ENCODE measurements at regions not wholly inside any gene's neighbourhood (a gene's known extent, or its start where the extent isn't known, plus 50 kb on each side); places are given as distances from the start of the nearest gene placed in this dataset.

DNA sequence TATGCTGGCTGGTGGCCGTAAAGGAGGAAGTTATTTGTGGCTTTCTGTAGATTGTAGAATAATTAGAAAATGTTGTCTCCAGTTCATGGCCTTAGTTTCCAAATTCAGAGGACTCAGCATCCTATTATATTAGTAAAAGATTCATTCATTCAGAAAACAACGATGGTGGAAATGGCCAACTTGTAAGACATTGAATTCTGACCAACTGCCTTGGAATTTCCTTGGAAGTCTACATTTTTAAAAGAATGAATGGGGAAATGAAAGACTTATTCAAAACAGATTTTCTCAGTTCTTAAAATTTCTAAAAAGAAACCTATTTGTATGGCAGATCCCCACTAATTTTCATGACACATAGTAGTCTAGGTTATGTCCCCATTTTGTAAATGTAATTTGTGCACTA, 561.5 kb downstream of the ANKRD50 start:
- TF ChIP-seq POLR2A (IDR thresholded peaks at IDR 0.05) (no peak), EP300 (IDR thresholded peaks at IDR 0.05) (no peak), POLR2AphosphoS5 (IDR thresholded peaks at IDR 0.05) (no peak)
- TF ChIP-seq, protein P1, sequence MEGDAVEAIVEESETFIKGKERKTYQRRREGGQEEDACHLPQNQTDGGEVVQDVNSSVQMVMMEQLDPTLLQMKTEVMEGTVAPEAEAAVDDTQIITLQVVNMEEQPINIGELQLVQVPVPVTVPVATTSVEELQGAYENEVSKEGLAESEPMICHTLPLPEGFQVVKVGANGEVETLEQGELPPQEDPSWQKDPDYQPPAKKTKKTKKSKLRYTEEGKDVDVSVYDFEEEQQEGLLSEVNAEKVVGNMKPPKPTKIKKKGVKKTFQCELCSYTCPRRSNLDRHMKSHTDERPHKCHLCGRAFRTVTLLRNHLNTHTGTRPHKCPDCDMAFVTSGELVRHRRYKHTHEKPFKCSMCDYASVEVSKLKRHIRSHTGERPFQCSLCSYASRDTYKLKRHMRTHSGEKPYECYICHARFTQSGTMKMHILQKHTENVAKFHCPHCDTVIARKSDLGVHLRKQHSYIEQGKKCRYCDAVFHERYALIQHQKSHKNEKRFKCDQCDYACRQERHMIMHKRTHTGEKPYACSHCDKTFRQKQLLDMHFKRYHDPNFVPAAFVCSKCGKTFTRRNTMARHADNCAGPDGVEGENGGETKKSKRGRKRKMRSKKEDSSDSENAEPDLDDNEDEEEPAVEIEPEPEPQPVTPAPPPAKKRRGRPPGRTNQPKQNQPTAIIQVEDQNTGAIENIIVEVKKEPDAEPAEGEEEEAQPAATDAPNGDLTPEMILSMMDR (IDR thresholded peaks at IDR 0.05): no peak
- Histone ChIP-seq H3K27me3 (no peaks in the 10 kb centered on the region), H3K4me1 (no peaks in the 10 kb centered on the region), H3K9me3 (no peaks in the 10 kb centered on the region), H3K36me3 (no peaks in the 10 kb centered on the region), H3K4me3 (no peak overlapping the region), H3K27ac (no peak overlapping the region)
- no peak for DNase-seq
- intact Hi-C loops (cut with DNase I): no loop called here
- 84 to 85% methylated on average over 2 of the region's 2 CpGs for WGBS, 2 donors

DNA sequence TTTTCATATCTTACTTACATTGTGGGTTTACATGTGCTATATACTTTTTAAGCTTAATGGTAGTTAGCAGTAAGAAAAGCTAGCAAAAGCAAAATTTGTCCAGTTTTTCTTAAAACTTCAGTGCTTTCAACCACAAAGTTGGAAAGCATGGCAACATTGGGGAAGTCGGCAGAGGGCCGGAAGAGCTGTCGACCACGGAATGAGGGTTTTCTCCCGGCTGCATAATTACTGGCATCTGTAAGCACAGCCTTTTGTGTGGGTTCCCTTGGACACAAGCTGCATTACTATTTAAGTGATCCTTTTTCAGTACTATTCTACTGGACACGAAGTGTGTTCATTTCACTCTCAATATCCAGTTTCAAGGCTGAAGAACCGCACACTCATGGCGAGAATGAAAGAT, 560.4 kb downstream of the ANKRD50 start:
- Histone ChIP-seq H3K27ac (no peak overlapping the region), H3K9me3 (no peaks in the 10 kb centered on the region), H3K4me3 (no peak overlapping the region), H3K4me1 (peaks cover 0 to 3% (median 0%) of the 10 kb centered on the region in 4 donors), H3K27me3 (no peaks in the 10 kb centered on the region), H3K36me3 (no peaks in the 10 kb centered on the region)
- TF ChIP-seq POLR2A (IDR thresholded peaks at IDR 0.05): no peak
- no peak for TF ChIP-seq EP300 (IDR thresholded peaks at IDR 0.05)
- TF ChIP-seq POLR2AphosphoS5 (IDR thresholded peaks at IDR 0.05): no peak
- TF ChIP-seq, protein P1 (IDR thresholded peaks at IDR 0.05): no peak
- intact Hi-C loops (cut with DNase I): no loop called here
- no peak for DNase-seq
- 73 to 77% methylated on average over 8 of the region's 8 CpGs for WGBS, 2 donors

DNA sequence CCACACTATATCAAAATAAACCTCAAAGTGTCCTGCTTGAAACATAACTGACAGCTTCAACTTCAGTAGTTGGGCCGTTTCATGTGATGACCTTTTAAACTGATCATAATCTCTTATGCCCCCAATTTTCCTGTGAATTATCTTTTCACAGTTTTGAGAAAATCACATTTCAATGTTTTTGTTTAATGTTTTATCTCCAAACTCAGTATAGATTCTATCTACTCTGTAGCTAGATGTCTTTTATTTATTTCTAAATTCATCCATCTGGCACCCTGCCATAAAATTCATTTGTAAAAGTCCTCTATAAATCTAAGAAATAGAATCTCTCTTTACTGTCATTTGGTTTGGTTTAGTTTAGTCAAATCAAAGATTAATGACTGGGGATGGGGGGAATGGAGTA, 557.3 kb downstream of the ANKRD50 start:
- no peaks in the 10 kb centered on the region for H3K9me3 ChIP-seq
- TF ChIP-seq EP300 (IDR thresholded peaks at IDR 0.05) (no peak), POLR2AphosphoS5 (IDR thresholded peaks at IDR 0.05) (no peak), POLR2A (IDR thresholded peaks at IDR 0.05) (no peak)
- TF ChIP-seq, protein P1 (IDR thresholded peaks at IDR 0.05): no peak
- H3K36me3 ChIP-seq: no peaks in the 10 kb centered on the region
- no peak for DNase-seq
- H3K4me3 ChIP-seq: no peak overlapping the region
- no peak overlapping the region for H3K27ac ChIP-seq
- intact Hi-C loops (cut with DNase I): no loop called here
- no peaks in the 10 kb centered on the region for H3K27me3 ChIP-seq
- H3K4me1 ChIP-seq: peaks cover 0 to 13% (median 0%) of the 10 kb centered on the region in 4 donors
- 37 to 69% methylated on average over 1 of the region's 1 CpG for WGBS, 2 donors

DNA sequence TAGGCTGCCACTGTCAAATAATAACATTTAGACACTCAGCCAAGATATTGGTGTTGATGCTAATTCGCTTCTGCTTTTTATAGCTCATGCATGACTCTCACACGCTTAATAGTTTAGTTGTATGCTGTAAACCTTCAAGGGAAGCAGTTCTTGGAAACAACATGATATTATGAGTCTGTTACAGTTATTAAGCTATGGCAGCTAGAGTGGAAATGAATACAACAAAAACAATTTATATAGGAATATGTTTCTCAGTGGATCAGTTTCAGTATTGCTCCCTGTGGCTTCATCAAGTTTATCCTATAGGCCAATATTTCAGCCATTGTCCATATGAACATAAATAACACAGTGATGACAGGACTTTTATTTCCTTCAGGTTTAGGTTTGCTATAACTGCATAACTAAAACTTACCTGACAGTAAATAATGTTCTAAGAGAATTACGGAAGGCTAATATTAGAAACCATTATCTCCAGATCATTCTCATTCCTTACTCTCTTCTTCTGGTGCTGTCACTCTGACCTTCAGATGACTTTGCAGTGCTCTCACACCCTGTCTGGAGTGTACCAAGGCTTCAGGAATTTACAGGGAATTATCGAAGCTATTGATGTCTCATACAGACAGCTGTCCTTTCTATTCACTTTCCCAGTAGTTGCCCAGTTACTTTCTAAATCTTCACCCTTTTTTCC, 555.0 kb downstream of the ANKRD50 start:
- TF ChIP-seq, protein P1 (IDR thresholded peaks at IDR 0.05): no peak
- TF ChIP-seq EP300 (IDR thresholded peaks at IDR 0.05): no peak
- no peak for TF ChIP-seq POLR2AphosphoS5 (IDR thresholded peaks at IDR 0.05)
- no peak for TF ChIP-seq POLR2A (IDR thresholded peaks at IDR 0.05)
- Histone ChIP-seq H3K27ac (no peak overlapping the region), H3K36me3 (no peaks in the 10 kb centered on the region), H3K4me1 (peaks cover 0 to 13% (median 0%) of the 10 kb centered on the region in 4 donors), H3K9me3 (no peaks in the 10 kb centered on the region), H3K4me3 (no peak overlapping the region), H3K27me3 (no peaks in the 10 kb centered on the region)
- DNase-seq: no peak
- intact Hi-C loops (cut with DNase I): no loop called here
- 78 to 79% methylated on average over 4 of the region's 4 CpGs for WGBS, 2 donors

DNA sequence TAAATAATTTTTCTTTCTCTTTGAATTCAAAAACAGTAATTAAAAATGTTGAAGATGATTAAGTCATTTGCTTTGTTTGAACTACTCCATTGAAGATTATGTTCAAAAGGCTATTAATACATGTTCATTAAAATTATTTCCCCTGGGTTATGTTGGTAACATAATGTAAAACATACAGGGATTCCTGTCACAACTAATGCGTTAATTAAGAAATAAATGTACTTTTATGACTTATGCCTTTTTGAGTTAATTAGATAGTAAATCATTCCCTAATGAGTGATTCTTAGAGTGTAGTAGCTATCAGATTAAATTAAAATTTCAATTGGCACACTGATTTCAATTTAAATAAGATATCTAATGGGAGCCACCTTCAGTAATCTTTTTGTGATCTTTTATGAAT, 549.1 kb downstream of the ANKRD50 start:
- Histone ChIP-seq H3K4me1 (peaks cover 0 to 5% (median 0%) of the 10 kb centered on the region in 4 donors), H3K4me3 (no peak overlapping the region), H3K36me3 (no peaks in the 10 kb centered on the region), H3K27ac (no peak overlapping the region), H3K27me3 (no peaks in the 10 kb centered on the region), H3K9me3 (no peaks in the 10 kb centered on the region)
- DNase-seq: no peak
- TF ChIP-seq, protein P1 (IDR thresholded peaks at IDR 0.05): no peak
- no peak for TF ChIP-seq EP300 (IDR thresholded peaks at IDR 0.05)
- no peak for TF ChIP-seq POLR2AphosphoS5 (IDR thresholded peaks at IDR 0.05)
- TF ChIP-seq POLR2A (IDR thresholded peaks at IDR 0.05): no peak
- 90 to 94% methylated on average over 1 of the region's 1 CpG for WGBS, 2 donors
- intact Hi-C loops (cut with DNase I): no loop called here

Data from sigmoid colon (tissue), 6 donors.